ENCODE measurements at regions not wholly inside any gene's neighbourhood (a gene's known extent, or its start where the extent isn't known, plus 50 kb on each side); places are given as distances from the start of the nearest gene placed in this dataset.
"Not testable (repeated sequence)": the region's sequence is repeated elsewhere in the genome, so short reads cannot be mapped to it uniquely, and the experiment has no call there.

- ATAC-seq (no peak), DNase-seq (ENCODE audit: low spot score) (no peak)
Measured at GRCh38 chr2:14751581-14751980, 119.1 kb downstream of the LRATD1 start.

- ATAC-seq (no peak), DNase-seq (ENCODE audit: low spot score) (no peak)
Measured at GRCh38 chr2:14752295-14752694, 119.8 kb downstream of the LRATD1 start.

GRCh38 chr2:14756122-14756541 is 123.6 kb downstream of the LRATD1 start:
- DNase-seq (ENCODE audit: low spot score): no peak
- ATAC-seq: no peak

GRCh38 chr2:14756981-14757657 is 124.6 kb downstream of the LRATD1 start:
- DNase-seq (ENCODE audit: low spot score) (no peak), ATAC-seq (no peak)

- no peak for ATAC-seq
- no peak for DNase-seq (ENCODE audit: low spot score)
Measured at GRCh38 chr2:14759082-14759481, 126.6 kb downstream of the LRATD1 start.

GRCh38 chr2:14760169-14760568 is 127.7 kb downstream of the LRATD1 start:
- DNase-seq (ENCODE audit: low spot score) (no peak), ATAC-seq (no peak)

DNA sequence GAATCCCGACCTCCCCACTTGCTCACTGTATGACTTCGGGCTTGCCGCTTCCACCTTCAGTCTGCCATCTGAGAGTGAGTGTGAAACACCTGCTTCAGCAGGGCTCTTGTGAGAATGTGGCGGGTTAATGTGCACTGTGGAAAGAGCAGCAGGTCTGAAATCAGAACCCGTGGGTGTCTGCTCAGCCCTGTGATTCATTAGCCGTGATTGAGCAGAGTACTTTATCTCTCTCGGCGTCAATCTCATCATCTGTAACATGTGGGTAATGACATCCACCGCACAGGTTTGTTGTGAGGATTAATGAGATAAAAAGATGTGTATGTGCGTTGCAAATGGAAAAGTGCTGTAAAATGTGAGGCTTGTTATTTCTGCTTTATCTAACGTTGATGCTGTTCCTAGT is 128.6 kb downstream of the LRATD1 start:
- DNase-seq (ENCODE audit: low spot score): no peak
- no peak for ATAC-seq

GRCh38 chr2:14773696-14774095 is 141.2 kb downstream of the LRATD1 start:
- ATAC-seq (no peak), DNase-seq (ENCODE audit: low spot score) (no peak)

DNA sequence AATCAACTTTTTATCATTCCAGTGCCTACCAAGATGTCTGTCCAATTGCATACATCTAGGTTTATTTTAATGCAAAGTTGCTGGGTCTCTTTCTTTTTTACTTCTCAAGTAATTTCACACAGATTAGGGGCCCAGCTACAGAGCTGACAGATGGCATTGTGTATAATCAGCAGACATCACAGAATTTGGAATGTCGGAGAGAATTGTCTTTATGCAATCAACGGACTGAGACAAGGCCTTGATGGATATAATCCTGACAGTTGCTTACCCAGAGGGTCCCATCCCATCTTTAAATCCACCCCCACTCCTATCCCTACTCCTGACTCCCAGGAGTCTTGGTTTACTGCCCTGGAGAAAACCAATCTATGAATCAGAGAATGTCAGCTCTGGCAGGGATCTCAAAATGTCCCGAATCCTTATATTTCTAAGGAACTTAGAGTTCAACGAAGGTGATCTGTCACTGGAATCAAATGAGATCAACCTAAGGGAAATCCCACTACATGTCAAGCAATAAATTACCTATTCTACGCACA is 142.0 kb downstream of the LRATD1 start:
- ATAC-seq: no peak
- DNase-seq (ENCODE audit: low spot score): no peak

DNA sequence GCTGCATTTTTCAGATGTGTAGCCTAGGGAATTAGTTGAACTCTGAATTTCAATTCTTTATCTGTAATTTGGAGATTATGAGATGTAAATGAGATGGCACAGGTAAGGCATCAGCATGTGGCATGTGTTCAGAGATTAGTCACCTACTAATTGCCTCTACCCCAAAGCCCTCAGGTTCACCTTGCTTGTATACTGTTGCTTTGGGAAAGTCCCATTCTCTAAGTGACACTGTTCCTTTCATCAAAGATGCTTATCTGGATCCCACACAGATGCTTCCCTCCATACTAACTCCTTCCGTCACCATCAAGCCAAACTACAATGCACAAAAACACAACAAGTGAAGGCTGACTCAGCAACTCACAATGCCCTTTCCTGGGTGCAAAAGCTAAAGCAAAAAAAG is 143.7 kb downstream of the LRATD1 start:
- ATAC-seq (no peak), DNase-seq (ENCODE audit: low spot score) (no peak)

GRCh38 chr2:14778015-14778414 is 145.5 kb downstream of the LRATD1 start:
- DNase-seq (ENCODE audit: low spot score) (no peak), ATAC-seq (no peak)

GRCh38 chr2:14779252-14779651 is 146.7 kb downstream of the LRATD1 start:
- ATAC-seq (no peak), DNase-seq (ENCODE audit: low spot score) (no peak)

- no peak for ATAC-seq
- no peak for DNase-seq (ENCODE audit: low spot score)
Measured at GRCh38 chr2:14781142-14781541, 148.6 kb downstream of the LRATD1 start.

GRCh38 chr2:14788814-14789213 is 156.3 kb downstream of the LRATD1 start:
- ATAC-seq; DNase-seq (ENCODE audit: low spot score): not testable (repeated sequence)

GRCh38 chr2:14790041-14790640 is 157.6 kb downstream of the LRATD1 start:
- no peak for ATAC-seq
- DNase-seq (ENCODE audit: low spot score): no peak

DNA sequence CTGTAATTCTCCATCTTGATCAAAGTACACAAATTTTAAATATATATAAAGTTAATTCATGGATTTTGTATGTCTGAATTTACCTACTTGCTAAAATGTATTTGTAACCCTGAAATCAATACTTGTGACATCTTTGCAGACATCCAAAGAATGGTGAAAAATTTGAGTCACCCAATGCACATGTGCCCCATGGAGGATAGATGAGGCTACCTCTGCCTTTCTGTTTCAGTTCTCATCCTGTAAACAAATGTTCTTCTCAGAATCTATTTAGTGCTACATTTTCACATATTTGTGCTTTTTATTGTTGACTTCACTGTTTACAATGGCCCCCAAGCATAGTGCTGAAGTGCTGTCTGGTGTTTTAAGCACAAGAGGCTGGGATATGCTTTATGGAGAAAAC is 171.5 kb downstream of the LRATD1 start:
- ATAC-seq: no peak
- DNase-seq (ENCODE audit: low spot score): no peak

DNA sequence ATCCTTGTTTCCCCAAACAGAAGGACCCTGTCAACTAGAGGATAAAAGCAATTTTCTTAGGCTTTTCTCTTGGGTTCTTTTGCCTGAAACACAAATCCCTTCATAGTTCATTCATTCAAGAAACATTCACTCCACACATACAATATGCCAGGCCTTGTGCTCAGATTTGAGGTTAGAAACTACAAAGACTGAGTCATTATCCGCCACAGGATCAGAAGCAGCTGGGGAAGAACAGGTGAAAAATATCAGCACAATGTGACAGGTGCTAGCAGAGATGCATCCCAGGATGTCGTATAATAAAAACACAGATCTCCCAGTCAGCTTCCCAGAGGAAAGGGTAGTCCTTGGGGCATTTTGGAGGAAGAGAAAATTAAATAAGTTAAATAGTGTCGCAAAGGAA is 172.4 kb downstream of the LRATD1 start:
- no peak for ATAC-seq
- no peak for DNase-seq (ENCODE audit: low spot score)

GRCh38 chr2:14806613-14807012 is 174.1 kb downstream of the LRATD1 start:
- ATAC-seq (no peak), DNase-seq (ENCODE audit: low spot score) (no peak)

DNA sequence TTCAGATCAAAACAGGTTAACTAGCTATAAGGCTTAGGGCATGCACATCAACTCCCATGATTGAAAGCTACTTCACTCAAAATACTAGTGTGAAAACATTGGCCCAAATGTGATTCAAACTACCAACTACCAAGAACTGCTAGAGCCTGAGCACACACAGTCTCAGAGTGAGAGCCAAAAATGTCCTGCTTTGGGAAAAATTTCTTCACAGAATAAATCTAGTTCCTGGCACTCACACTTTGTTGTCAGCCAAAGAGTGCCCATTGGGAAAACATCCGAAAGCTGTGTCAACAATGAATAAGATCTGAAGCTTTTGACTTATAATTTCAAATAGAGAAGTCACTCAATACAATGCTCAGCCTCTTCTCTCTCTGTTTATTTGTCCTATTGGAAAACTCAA is 182.7 kb downstream of the LRATD1 start:
- ATAC-seq (no peak), DNase-seq (ENCODE audit: low spot score) (no peak)

- no peak for ATAC-seq
- no peak for DNase-seq (ENCODE audit: low spot score)
Measured at GRCh38 chr2:14816069-14817060, 183.8 kb downstream of the LRATD1 start.

GRCh38 chr2:14817848-14818247 is 185.3 kb downstream of the LRATD1 start:
- no peak for DNase-seq (ENCODE audit: low spot score)
- no peak for ATAC-seq

All from left lobe of liver (tissue), 2 donors.